GM12878 (cell line): ENCODE measurements at regions not wholly inside any gene's neighbourhood (a gene's known extent, or its start where the extent isn't known, plus 50 kb on each side); places are given as distances from the start of the nearest gene placed in this dataset.

Experiments used
- ATAC-seq: fragments of 200-7000 bp; cut with Tn5 transposase; 3 replicates; pipeline ENCODE4 v1.9.1; 2020; ENCODE audit warnings: mild to moderate bottlenecking, moderate library complexity
- BruUV-seq: library from RNA; stranded (reverse); fragments of 400-500 nt; replicated peaks from 2 replicates; lab custom pipeline; 2021; lab: Mats Ljungman, UMichigan
- CTCF ChIA-PET: fragments of 300-600 bp; sonication (Branson Sonifier 250); formaldehyde crosslinking; extraction: SDS; loops from one replicate; lab custom pipeline; 2021; ENCODE audit warnings: inconsistent platforms; lab: Yijun Ruan, JAX
- POLR2A ChIA-PET: fragments of 350-600 bp; formaldehyde crosslinking; extraction: SDS; loops from one replicate; lab custom pipeline; 2021; ENCODE audit warnings: inconsistent platforms; lab: Charles Lee
- RAD21 ChIA-PET: fragments of 300-600 bp; sonication (Branson Sonifier 250); formaldehyde crosslinking; loops from one replicate; lab custom pipeline; 2023; ENCODE audit warnings: antibody characterized with exemption; ENCODE audit not compliant: unreplicated experiment; lab: Charles Lee
- SMC1A ChIA-PET: fragments of 300-600 bp; sonication (Branson Sonifier 250); formaldehyde crosslinking; loops from one replicate; lab custom pipeline; 2023; ENCODE audit not compliant: unreplicated experiment, uncharacterized antibody; lab: Charles Lee
- DNase-seq: peaks from one replicate; pipeline ENCODE4 v3.0.0-alpha.2; 2011; ENCODE audit warnings: low read depth, low spot score
- FAIRE-seq: peaks from 3 replicates; lab custom pipeline; 2011; peaks lifted over from hg19 to GRCh38; lab: Jason Lieb, UNC
- H2AFZ ChIP-seq: 2 replicates; pipeline ENCODE4 v1.6.0; 2011; ENCODE audit warnings: low read depth, low read length, control low read depth; ENCODE audit not compliant: control insufficient read depth
- H3K27ac ChIP-seq: 2 replicates; pipeline ENCODE4 v1.5.1; 2011; ENCODE audit warnings: control low read depth; ENCODE audit not compliant: control insufficient read depth, insufficient read depth
- H3K27me3 ChIP-seq, 2 experiments: replicated peaks in 1 of 2; 2 replicates each; pipeline versions ENCODE4 v1.6.0 to v1.6.1; 2011; ENCODE audit warnings: low read length in 1 of 2; ENCODE audit not compliant: control insufficient read depth in 2 of 2, insufficient read depth in 2 of 2
- H3K36me3 ChIP-seq, 2 experiments: 2 replicates each; pipeline ENCODE4 v1.5.1; 2011; ENCODE audit warnings: low read length in 1 of 2; ENCODE audit not compliant: control insufficient read depth in 2 of 2, insufficient read depth in 2 of 2
- H3K4me1 ChIP-seq: 2 replicates; pipeline ENCODE4 v1.6.1; 2011; ENCODE audit warnings: mild to moderate bottlenecking, low read length, moderate library complexity, mixed read lengths; ENCODE audit not compliant: control insufficient read depth, insufficient read depth
- H3K4me2 ChIP-seq: 2 replicates; pipeline ENCODE4 v1.6.0; 2011; ENCODE audit warnings: control low read depth; ENCODE audit not compliant: control insufficient read depth, insufficient read depth
- H3K4me3 ChIP-seq: fragments of 200-600 bp; sonication (generic); 2 replicates; pipeline ENCODE4 v1.5.1; 2016
- H3K79me2 ChIP-seq: 2 replicates; pipeline ENCODE4 v1.6.0; 2011; ENCODE audit warnings: low read length; ENCODE audit not compliant: control insufficient read depth, insufficient read depth
- H3K9ac ChIP-seq: 2 replicates; pipeline ENCODE4 v1.8.0; 2011; ENCODE audit warnings: low read length, control low read depth, mixed read lengths; ENCODE audit not compliant: control insufficient read depth, insufficient read depth
- H3K9me3 ChIP-seq: replicated peaks from 3 replicates; pipeline ENCODE4 v1.5.1; 2011; ENCODE audit warnings: mild to moderate bottlenecking, low read length; ENCODE audit not compliant: control insufficient read depth, insufficient read depth
- H4K20me1 ChIP-seq: 2 replicates; pipeline ENCODE4 v1.6.0; 2011; ENCODE audit not compliant: control insufficient read depth, insufficient read depth
- CBX5 ChIP-seq: sonication (generic); IDR thresholded peaks from 2 replicates; pipeline ENCODE4 v1.6.1; 2016; ENCODE audit warnings: low read depth, moderate library complexity, mild to moderate bottlenecking, inconsistent platforms
- EGR1 ChIP-seq, 2 experiments: IDR thresholded peaks; 1 replicate in 1 of 2; 2 replicates in 1 of 2; pipeline ENCODE4 v1.6.1; 2011 to 2012; ENCODE audit warnings: low read depth in 2 of 2, low read length in 2 of 2, borderline replicate concordance in 1 of 2, mild to moderate bottlenecking in 1 of 2, moderate library complexity in 1 of 2
- EP300 ChIP-seq, 2 experiments: fragments of 150-350 bp in 1 of 2; IDR thresholded peaks; 2 replicates each; pipeline ENCODE4 v1.6.1; 2011 to 2012; ENCODE audit warnings: low read depth in 2 of 2, low read length in 2 of 2, borderline replicate concordance in 1 of 2, improper control_type of control experiment in 1 of 2, inconsistent platforms in 1 of 2; ENCODE audit not compliant: control insufficient read depth in 1 of 2
- ETV6 ChIP-seq, 2 experiments: fragments of 450-650 bp in 1 of 2; IDR thresholded peaks in 1 of 2; conservative IDR thresholded peaks in 1 of 2; 2 replicates each; pipeline ENCODE4 v1.6.1; 2014; ENCODE audit warnings: antibody characterized with exemption in 1 of 2, borderline replicate concordance in 1 of 2, low read depth in 1 of 2, mild to moderate bottlenecking in 1 of 2, moderate library complexity in 1 of 2
- FOXM1 ChIP-seq: IDR thresholded peaks from 2 replicates; pipeline ENCODE4 v1.6.1; 2012; ENCODE audit warnings: low read depth, mild to moderate bottlenecking, inconsistent platforms, low read length, moderate library complexity
- IRF3 ChIP-seq: fragments of 450-650 bp; IDR thresholded peaks from 2 replicates; pipeline ENCODE4 v1.6.1; 2014; ENCODE audit warnings: mild to moderate bottlenecking
- KDM1A ChIP-seq: fragments of 200-600 bp; sonication (generic); IDR thresholded peaks from 2 replicates; pipeline ENCODE4 v1.6.1; 2016; ENCODE audit warnings: borderline replicate concordance
- MYB ChIP-seq: fragments of 150-350 bp; IDR thresholded peaks from 2 replicates; pipeline ENCODE4 v1.6.1; 2014; ENCODE audit warnings: mild to moderate bottlenecking, low read depth, low read length, borderline replicate concordance
- SMAD5 ChIP-seq: IDR thresholded peaks from 2 replicates; pipeline ENCODE4 v1.6.1; 2016; ENCODE audit warnings: antibody characterized with exemption, low read depth
- SMARCA5 ChIP-seq: fragments of 450-650 bp; IDR thresholded peaks from 2 replicates; pipeline ENCODE4 v1.6.1; 2017; ENCODE audit warnings: mild to moderate bottlenecking
- SMC3 ChIP-seq: IDR thresholded peaks from 2 replicates; pipeline ENCODE4 v1.6.1; 2011; ENCODE audit warnings: low read length, improper control_type of control experiment, borderline replicate concordance
- SUPT20H ChIP-seq: IDR thresholded peaks from 2 replicates; pipeline ENCODE4 v1.6.1; 2011; ENCODE audit warnings: low read depth, mild to moderate bottlenecking, low read length, moderate library complexity, borderline replicate concordance; ENCODE audit not compliant: control insufficient read depth
- WRNIP1 ChIP-seq: IDR thresholded peaks from 2 replicates; pipeline ENCODE4 v1.6.1; 2011; ENCODE audit warnings: low read depth, low read length, improper control_type of control experiment, borderline replicate concordance
- ZBTB33 ChIP-seq: fragments of 450-650 bp; IDR thresholded peaks from 2 replicates; pipeline ENCODE4 v1.6.1; 2017; ENCODE audit warnings: mild to moderate bottlenecking
- ZNF622 ChIP-seq: fragments of 450-650 bp; IDR thresholded peaks from 2 replicates; pipeline ENCODE4 v1.6.1; 2017; ENCODE audit warnings: mild to moderate bottlenecking, inconsistent platforms
- ZSCAN29 ChIP-seq: fragments of 450-650 bp; IDR thresholded peaks from 2 replicates; pipeline ENCODE4 v1.6.1; 2017; ENCODE audit warnings: mild to moderate bottlenecking, moderate library complexity
- WGBS: methylation state at CpG from one replicate; pipeline ENCODE4 v1.1.6; 2016; ENCODE audit warnings: low lambda C conversion rate; ENCODE audit not compliant: insufficient replicate concordance, insufficient coverage; ENCODE audit errors: missing lambda C conversion rate; 5-methylcytosine and 5-hydroxymethylcytosine counted together
- in situ Hi-C: fragments of 300-500 bp; cut with MboI; formaldehyde crosslinking; loops from 9 replicates; pipeline ENCODE4 v1.14.3; 2018; ENCODE audit warnings: mixed read lengths
- intact Hi-C: fragments of 100-400 bp; cut with micrococcal nuclease; formaldehyde crosslinking; loops from one replicate; pipeline ENCODE4 v1.14.2; 2022; ENCODE audit not compliant: unreplicated experiment
- TF ChIP-seq, protein P1 (sequence below): fragments of 150-350 bp; IDR thresholded peaks from 2 replicates; pipeline ENCODE4 v1.6.1; 2016; ENCODE audit warnings: low read depth, low read length

DNA sequence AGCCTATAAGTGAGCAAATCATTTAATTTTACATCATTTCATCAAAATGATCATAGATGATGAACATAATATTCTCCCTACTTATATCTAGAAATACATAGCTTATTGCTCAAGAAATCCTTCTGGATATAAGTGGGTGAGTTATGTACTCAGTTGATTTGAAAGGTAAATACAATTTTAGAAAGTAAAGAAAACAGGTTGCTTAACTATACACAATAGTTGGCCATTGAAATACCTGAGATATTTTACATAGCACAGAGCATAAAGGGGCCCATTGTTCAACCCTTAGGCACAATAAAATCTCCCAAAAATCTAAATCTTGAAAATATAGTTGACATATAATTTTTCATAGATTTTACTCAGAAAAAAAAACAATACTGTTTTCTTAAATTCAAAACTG lies 782.0 kb upstream of the KLHL1 start (continued):
- no peak for TF ChIP-seq ZBTB33
- TF ChIP-seq, protein P1, sequence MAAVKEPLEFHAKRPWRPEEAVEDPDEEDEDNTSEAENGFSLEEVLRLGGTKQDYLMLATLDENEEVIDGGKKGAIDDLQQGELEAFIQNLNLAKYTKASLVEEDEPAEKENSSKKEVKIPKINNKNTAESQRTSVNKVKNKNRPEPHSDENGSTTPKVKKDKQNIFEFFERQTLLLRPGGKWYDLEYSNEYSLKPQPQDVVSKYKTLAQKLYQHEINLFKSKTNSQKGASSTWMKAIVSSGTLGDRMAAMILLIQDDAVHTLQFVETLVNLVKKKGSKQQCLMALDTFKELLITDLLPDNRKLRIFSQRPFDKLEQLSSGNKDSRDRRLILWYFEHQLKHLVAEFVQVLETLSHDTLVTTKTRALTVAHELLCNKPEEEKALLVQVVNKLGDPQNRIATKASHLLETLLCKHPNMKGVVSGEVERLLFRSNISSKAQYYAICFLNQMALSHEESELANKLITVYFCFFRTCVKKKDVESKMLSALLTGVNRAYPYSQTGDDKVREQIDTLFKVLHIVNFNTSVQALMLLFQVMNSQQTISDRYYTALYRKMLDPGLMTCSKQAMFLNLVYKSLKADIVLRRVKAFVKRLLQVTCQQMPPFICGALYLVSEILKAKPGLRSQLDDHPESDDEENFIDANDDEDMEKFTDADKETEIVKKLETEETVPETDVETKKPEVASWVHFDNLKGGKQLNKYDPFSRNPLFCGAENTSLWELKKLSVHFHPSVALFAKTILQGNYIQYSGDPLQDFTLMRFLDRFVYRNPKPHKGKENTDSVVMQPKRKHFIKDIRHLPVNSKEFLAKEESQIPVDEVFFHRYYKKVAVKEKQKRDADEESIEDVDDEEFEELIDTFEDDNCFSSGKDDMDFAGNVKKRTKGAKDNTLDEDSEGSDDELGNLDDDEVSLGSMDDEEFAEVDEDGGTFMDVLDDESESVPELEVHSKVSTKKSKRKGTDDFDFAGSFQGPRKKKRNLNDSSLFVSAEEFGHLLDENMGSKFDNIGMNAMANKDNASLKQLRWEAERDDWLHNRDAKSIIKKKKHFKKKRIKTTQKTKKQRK: no peak
- TF ChIP-seq MYB: no peak
- TF ChIP-seq EP300 (IDR thresholded peaks at IDR 0.05; ENCODE audit: borderline replicate concordance in 1 of 2, control insufficient read depth in 1 of 2, low read depth in 2 of 2, low read length in 2 of 2): no peak
- TF ChIP-seq FOXM1: no peak
- TF ChIP-seq CBX5: no peak
- no peak for TF ChIP-seq SMARCA5
- TF ChIP-seq ZSCAN29: no peak
- no peak for TF ChIP-seq SMC3

DNA sequence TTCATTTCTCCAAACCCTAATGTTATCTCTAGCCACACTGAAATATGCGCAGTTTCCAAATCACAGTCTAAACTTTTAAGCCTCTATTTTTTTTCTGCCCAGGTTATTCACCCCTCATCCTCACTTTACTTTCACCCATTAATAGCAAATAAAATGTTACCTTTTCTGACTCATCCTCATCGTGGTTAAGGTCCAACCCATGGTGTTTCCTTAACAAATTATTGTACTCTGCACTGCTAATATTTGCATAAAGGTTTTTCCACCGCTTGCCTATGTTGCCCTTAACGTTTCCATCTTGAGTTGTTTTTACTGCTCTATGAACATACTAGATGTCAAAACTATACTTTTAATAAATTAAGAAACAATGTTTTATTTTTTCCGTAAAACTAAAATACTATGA lies 780.9 kb upstream of the KLHL1 start:
- ATAC-seq (no peak), DNase-seq (no peak)
- SMC1A ChIA-PET: no interaction called here
- intact Hi-C loops: no loop called here
- H4K20me1 ChIP-seq: no peaks in the 10 kb centered on the region
- no peaks in the 10 kb centered on the region for H3K36me3 ChIP-seq
- no peaks in the 10 kb centered on the region for H3K27me3 ChIP-seq
- CTCF ChIA-PET: no interaction called here
- no peaks in the 10 kb centered on the region for H3K4me1 ChIP-seq
- H3K9me3 ChIP-seq: no peaks in the 10 kb centered on the region
- no peak overlapping the region for H3K9ac ChIP-seq
- no peak overlapping the region for H3K4me3 ChIP-seq
- no peak overlapping the region for H3K4me2 ChIP-seq
- TF ChIP-seq SMAD5: no peak
- no peak for TF ChIP-seq IRF3
- TF ChIP-seq ZNF622: no peak
- TF ChIP-seq EGR1 (IDR thresholded peaks at IDR 0.05; ENCODE audit: borderline replicate concordance in 1 of 2, low read depth in 2 of 2, low read length in 2 of 2): no peak
- TF ChIP-seq WRNIP1: no peak
- TF ChIP-seq ETV6 (conservative IDR thresholded peaks at IDR 0.05 in 1 of 2, IDR thresholded peaks at IDR 0.05 in 1 of 2; ENCODE audit: borderline replicate concordance in 1 of 2, low read depth in 1 of 2): no peak
- TF ChIP-seq SUPT20H: no peak
- no peak for TF ChIP-seq KDM1A
- TF ChIP-seq, all 136 proteins: peak for 0
- no peak for FAIRE-seq
- Histone ChIP-seq H2AFZ (no peak overlapping the region), H3K27ac (no peak overlapping the region), H3K79me2 (no peaks in the 10 kb centered on the region)
- ChIA-PET RAD21 (no interaction called here), POLR2A (no interaction called here)
- BruUV-seq: no TSS peak
- in situ Hi-C loops: no loop called here
- WGBS: 19% methylated on average over 5 of the region's 5 CpGs
